Kidney epithelial cell (primary cell): ENCODE measurements at regions not wholly inside any gene's neighbourhood (a gene's known extent, or its start where the extent isn't known, plus 50 kb on each side); places are given as distances from the start of the nearest gene placed in this dataset.

Experiments used
- DNase-seq: peaks from one replicate; pipeline ENCODE4 v3.0.0-alpha.2; 2010; ENCODE audit warnings: low read depth
- H3K27me3 ChIP-seq: 2 replicates; pipeline ENCODE4 v1.6.0; 2011; ENCODE audit warnings: low read length; ENCODE audit not compliant: control insufficient read depth, insufficient read depth
- H3K36me3 ChIP-seq: 2 replicates; pipeline ENCODE4 v1.5.1; 2011; ENCODE audit warnings: low read length; ENCODE audit not compliant: control insufficient read depth, insufficient read depth
- H3K4me3 ChIP-seq: 2 replicates; pipeline ENCODE4 v1.5.1; 2011; ENCODE audit warnings: low read depth, mild to moderate bottlenecking, control low read depth, low read length
- CTCF ChIP-seq: IDR thresholded peaks from 2 replicates; pipeline ENCODE4 v1.5.1; 2011; ENCODE audit warnings: mild to moderate bottlenecking, moderate library complexity, low read length, control low read depth, inconsistent platforms; ENCODE audit not compliant: insufficient read depth, poor library complexity, severe bottlenecking

- no peaks in the 10 kb centered on the region for H3K36me3 ChIP-seq
- no peaks in the 10 kb centered on the region for H3K27me3 ChIP-seq
- DNase-seq, result no peak
- no peak for TF ChIP-seq CTCF
- H3K4me3 ChIP-seq, result no peak overlapping the region
These were observed 210.2 kb upstream of the PKDCC start for GRCh38 chr2:41837610-41838009.

GRCh38 chr2:41840702-41841551, 206.9 kb upstream of the PKDCC start:
- TF ChIP-seq CTCF, result peak; percentile 100

GRCh38 chr2:41846962-41847361, 200.9 kb upstream of the PKDCC start:
- Histone ChIP-seq H3K27me3 (peaks cover 3% of the 10 kb centered on the region), H3K36me3 (no peaks in the 10 kb centered on the region), H3K4me3 (no peak overlapping the region)
- no peak for TF ChIP-seq CTCF
- no peak for DNase-seq

More at GRCh38 chr2:41840702-41841551, 206.9 kb upstream of the PKDCC start:
- Histone ChIP-seq H3K4me3 (peak overlapping the region; percentile 63), H3K27me3 (peaks cover 3% of the 10 kb centered on the region), H3K36me3 (no peaks in the 10 kb centered on the region)
- peak; percentile 88 for DNase-seq

GRCh38 chr2:41847744-41848441, 199.9 kb upstream of the PKDCC start:
- peaks cover 3% of the 10 kb centered on the region for H3K27me3 ChIP-seq
- no peak for TF ChIP-seq CTCF
- no peaks in the 10 kb centered on the region for H3K36me3 ChIP-seq
- H3K4me3 ChIP-seq, result no peak overlapping the region
- DNase-seq, result no peak

GRCh38 chr2:41851554-41851953, 196.3 kb upstream of the PKDCC start:
- H3K4me3 ChIP-seq, result no peak overlapping the region
- TF ChIP-seq CTCF, result no peak
- no peak for DNase-seq
- no peaks in the 10 kb centered on the region for H3K27me3 ChIP-seq
- no peaks in the 10 kb centered on the region for H3K36me3 ChIP-seq
